T-helper 1 cell (primary cell): ENCODE measurements at regions not wholly inside any gene's neighbourhood (a gene's known extent, or its start where the extent isn't known, plus 50 kb on each side); places are given as distances from the start of the nearest gene placed in this dataset.
A peak's percentile ranks its signal among the peaks of the same experiment; 100 is the strongest.
"Not testable (repeated sequence)": the region's sequence is repeated elsewhere in the genome, so short reads cannot be mapped to it uniquely, and the experiment has no call there.

Source experiments
- DNase-seq, 5 donors: peaks; one replicate each; pipeline ENCODE4 v3.0.0-alpha.2; 2012 to 2020

GRCh38 chr9:62877987-62878386, 1688.2 kb downstream of the SPATA31A7 start:
- not testable (repeated sequence) for DNase-seq

- DNase-seq: not testable (repeated sequence)
Observed at GRCh38 chr9:62880453-62880852, 1690.6 kb downstream of the SPATA31A7 start.

DNA sequence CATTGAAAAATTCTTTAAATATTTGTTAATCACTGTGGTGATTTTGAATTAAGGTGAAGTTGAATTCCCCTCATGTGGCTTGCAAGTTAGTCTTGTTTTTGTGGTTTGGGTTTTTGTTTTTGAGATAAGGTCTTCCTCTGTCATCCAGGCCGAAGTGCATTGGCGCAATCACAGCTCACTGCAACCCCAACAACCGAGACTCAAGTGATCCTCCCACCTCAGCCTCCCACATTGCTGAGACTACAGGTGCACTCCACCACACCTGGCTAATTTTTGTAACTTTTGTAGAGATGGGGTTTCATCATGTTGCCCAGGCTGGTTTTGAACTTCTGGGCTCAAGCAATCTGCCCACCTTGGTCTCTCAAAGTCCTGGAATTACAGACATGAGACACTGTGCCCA, 1691.1 kb downstream of the SPATA31A7 start:
- DNase-seq: not testable (repeated sequence)

DNA sequence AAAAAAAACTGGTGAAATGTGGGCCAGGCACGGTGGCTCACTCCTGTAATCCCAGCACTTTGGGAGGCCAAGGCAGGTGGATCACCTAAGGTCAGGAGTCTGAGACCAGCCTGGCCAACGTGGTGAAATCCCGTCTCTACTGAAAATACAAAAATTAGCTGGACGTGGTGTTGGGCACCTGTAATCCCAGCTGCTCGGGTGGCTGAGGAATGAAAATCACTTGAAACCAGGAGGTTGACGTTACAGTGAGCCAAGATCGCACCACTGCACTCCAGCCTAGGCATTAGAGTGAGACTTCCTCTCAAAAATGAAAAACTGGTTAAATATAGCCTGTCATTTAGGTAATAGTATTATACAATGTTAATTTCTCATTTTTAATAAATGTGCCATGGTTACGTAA, 1692.0 kb downstream of the SPATA31A7 start:
- DNase-seq: not testable (repeated sequence)

GRCh38 chr9:62882717-62883116, 1692.9 kb downstream of the SPATA31A7 start:
- DNase-seq: not testable (repeated sequence)

- not testable (repeated sequence) for DNase-seq
Observed at GRCh38 chr9:62896692-62897091, 1706.9 kb downstream of the SPATA31A7 start.

- peak; percentile 25 to 56 (median 36) for DNase-seq
Observed at GRCh38 chr9:62897411-62898225, 1707.8 kb downstream of the SPATA31A7 start.

DNA sequence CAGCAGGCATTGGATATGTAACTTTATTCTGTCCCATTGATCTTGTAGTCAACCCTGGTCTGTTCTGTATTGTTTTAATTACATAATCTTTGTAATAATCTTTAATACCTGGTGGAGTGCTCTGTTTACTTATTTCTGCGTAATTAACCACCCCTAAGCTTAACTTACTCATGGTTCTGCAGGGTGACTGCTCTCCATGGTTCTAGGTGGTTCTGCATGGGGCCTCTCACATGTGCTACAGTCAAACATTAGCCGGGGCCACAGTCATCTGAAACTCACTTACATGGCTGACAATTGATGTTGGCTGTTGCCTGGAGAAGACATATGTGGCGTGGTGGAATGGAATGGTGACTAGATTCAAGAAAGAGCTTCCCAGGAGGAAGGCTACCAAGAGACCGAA, 1709.8 kb downstream of the SPATA31A7 start:
- not testable (repeated sequence) for DNase-seq

GRCh38 chr9:62904061-62904460, 1714.2 kb downstream of the SPATA31A7 start:
- DNase-seq: not testable (repeated sequence)

DNA sequence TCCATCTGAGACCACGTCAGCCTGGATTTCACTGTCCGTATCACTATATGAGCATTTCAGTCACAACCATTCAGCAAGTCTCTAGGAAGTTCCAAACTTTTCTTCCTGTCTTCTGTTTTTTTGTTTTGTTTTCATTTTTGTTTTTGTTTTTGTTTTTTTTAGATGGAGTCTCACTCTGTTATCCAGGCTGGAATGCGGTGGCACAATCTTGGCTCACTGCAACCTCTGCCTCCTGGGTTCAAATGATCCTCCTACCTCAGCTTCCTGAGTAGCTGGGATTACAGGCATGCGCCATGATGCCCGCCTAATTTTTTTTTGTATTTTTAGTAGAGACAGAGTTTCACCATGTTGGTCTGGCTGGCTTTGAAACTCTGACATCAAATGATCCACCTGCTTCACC, 1715.9 kb downstream of the SPATA31A7 start:
- DNase-seq: not testable (repeated sequence)

- DNase-seq: not testable (repeated sequence)
Observed at GRCh38 chr9:62907866-62908265, 1718.0 kb downstream of the SPATA31A7 start.

DNA sequence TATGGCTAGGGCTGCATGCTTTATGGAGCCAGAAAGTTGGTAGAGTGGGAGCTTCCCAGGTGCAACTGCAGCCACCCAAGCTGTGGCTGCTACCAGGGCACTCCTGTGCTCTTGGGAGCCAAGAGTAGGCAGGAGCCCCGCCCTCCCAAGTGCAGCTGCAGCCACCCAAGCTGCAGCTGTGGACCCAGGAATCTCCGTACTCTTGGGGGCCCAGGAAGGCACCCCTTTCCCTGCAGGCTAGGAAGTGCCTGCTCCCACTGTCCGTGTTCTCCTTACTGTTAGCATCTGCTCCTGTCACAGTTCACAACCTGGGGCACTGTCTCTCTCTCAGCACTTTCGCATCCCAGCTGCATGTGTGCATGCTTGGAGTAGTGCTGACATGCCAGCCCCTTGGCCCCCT, 1718.4 kb downstream of the SPATA31A7 start:
- not testable (repeated sequence) for DNase-seq

DNA sequence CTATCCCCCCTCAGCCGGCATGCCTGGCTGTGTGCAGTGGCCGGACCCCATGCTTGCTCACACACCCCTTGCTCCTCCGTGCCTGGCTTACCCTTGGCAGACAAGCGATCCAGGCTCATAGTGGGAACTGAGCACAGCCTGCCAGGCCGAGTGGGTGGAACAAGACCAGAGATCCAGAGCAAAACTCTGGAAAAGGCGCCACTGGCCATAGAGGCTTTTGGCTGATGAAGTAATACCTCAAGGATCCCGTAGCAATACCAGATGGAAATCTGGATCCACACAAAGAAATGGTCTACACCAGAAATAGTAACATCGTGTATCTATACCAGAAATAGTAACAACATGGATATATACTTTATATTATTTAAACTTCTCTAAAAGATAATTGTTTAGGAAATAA, 1719.6 kb downstream of the SPATA31A7 start:
- not testable (repeated sequence) for DNase-seq

DNA sequence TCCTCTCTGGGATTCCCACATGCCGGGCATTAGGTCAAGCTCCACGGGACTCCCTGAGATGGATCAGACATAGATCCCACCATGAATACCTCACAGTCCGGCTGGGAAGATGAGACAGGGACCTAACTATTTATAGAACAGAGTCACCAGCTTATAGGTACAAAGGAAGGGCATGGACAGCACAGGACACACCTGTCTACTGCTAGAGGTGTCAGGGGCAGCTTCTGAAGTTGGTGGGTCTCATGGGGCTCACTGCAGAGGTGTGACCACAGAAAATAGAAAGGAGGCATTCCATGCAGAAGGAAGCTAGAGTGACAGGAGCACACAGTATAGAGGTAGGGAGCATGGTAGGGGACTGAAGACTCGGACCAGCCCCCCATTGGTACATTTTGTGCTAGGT, 1722.4 kb downstream of the SPATA31A7 start:
- DNase-seq: not testable (repeated sequence)

DNA sequence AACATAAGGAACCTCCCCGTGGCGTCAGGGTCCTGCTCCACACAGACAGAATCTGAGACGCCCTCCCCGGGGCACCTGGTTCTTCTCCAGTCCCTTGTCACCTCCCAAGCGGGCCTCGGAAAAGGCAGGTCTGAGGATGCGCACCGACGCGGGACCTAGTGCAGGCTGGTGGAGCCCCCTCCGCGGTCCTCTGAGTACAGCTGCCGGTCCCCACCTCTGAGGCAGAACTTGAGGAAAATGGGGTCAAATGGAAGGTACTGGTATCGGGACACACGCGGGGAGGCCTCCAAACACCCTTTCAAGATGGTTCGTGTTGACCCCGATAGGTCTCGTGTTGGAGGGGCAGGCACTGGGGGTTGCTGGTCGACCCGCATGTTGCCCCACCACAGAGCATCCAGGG, 1725.3 kb downstream of the SPATA31A7 start:
- DNase-seq: not testable (repeated sequence)

GRCh38 chr9:62915661-62916060, 1725.8 kb downstream of the SPATA31A7 start:
- DNase-seq: not testable (repeated sequence)

DNA sequence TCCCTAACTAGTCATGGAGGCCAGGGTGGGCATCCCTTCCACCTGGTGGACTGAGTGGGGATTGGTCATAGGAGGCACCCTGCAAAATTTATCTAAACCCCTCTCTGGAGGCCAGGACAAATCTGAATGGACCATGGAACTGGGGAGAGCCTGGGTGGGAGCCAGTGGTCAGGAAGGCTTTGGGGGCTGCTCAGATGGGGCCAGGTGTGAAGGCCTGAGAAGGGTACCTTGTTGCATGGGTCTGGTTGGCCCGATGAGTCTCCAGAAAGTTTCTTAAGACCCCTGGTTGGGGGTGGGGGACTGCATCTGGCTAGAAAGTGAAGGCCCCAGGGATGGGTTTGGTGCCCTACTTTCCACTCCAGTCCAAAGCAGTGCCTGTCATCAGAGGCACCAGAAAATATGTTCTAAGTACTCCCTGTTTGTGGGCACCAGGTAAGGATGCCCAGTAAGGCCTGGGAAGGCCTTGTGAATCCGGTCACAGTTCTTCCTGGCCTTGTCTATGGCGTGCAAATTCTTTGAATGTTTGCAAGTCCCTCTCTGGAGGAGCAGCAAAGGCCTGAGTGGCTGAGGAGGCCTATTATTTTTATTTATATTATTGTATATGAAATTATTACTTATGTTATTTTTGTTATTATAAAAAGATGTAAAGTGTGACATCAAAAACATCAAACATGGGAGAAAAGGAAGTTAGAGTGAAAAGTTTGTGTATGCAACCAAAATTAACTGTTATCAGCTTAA, 1729.0 kb downstream of the SPATA31A7 start:
- not testable (repeated sequence) for DNase-seq

DNA sequence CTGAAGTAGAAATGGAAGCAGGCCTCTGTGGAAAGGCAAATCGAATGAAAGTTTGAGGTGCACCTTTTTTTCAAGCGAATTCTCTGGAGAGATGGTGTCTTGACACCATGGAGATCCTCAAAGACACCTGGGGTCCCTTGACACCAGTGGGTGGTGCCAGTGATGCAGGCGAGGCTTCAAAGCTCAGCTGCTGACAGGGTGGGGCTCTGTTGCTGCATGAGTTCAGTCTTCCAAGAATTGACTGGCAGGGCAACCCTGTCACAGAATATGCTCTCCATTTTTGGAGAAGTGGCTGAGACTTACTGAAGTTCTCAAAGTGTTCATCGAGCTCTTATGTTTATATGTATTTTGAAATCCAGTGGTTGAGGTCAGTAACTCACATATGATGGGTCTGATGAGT, 1741.6 kb downstream of the SPATA31A7 start:
- DNase-seq: not testable (repeated sequence)

DNA sequence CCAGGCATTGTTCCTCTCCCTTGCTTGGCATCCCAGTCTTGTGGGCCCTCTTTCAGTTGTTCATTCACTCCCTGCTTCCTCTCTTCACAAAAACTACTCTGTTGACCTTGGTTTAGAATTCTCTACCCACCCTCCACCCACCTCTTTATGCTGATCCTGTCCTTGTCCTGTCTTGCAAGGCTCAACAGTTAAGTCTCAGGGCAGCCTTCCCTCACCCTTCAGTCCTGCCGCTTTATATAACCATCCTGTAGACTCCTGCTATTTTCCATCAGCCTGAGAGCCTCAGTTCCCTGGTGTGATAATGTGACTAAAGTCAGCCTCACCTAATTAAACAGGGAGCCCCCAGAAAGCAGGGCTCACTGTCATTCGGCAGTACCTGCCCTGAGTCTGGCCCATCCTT, 1763.0 kb downstream of the SPATA31A7 start:
- not testable (repeated sequence) for DNase-seq
